K562 (cell line): ENCODE measurements at regions not wholly inside any gene's neighbourhood (a gene's known extent, or its start where the extent isn't known, plus 50 kb on each side); places are given as distances from the start of the nearest gene placed in this dataset.

ENCODE experiments used
- FOXK2 ChIP-seq, 2 experiments: fragments of 450-650 bp; IDR thresholded peaks in 1 of 2; conservative IDR thresholded peaks in 1 of 2; 2 replicates each; pipeline ENCODE4 v1.6.1; 2016; ENCODE audit warnings: low read depth in 2 of 2, mild to moderate bottlenecking in 1 of 2
- LARP7 ChIP-seq: fragments of 450-650 bp; IDR thresholded peaks from 2 replicates; pipeline ENCODE4 v1.6.1; 2016
- MIER1 ChIP-seq: fragments of 450-650 bp; IDR thresholded peaks from 2 replicates; pipeline ENCODE4 v1.6.1; 2016; ENCODE audit warnings: antibody characterized with exemption, mild to moderate bottlenecking, low read depth
- MTA1 ChIP-seq: fragments of 450-650 bp; IDR thresholded peaks from 2 replicates; pipeline ENCODE4 v1.6.1; 2017; ENCODE audit warnings: borderline replicate concordance
- MYBL2 ChIP-seq, 2 experiments: fragments of 450-650 bp in 1 of 2; sonication (generic) in 1 of 2; formaldehyde crosslinking in 1 of 2; IDR thresholded peaks; 2 replicates each; pipeline versions ENCODE4 v1.6.1 to v1.8.1; 2017 to 2022; ENCODE audit warnings: borderline replicate concordance in 1 of 2, inconsistent platforms in 1 of 2, low read depth in 1 of 2, mild to moderate bottlenecking in 1 of 2, missing genetic modification reagents in 1 of 2, moderate library complexity in 1 of 2
- TAL1 ChIP-seq: fragments of 450-650 bp; IDR thresholded peaks from 2 replicates; pipeline ENCODE4 v1.6.1; 2016; ENCODE audit warnings: mild to moderate bottlenecking
- TRIM28 ChIP-seq: fragments of 450-650 bp; IDR thresholded peaks from 2 replicates; pipeline ENCODE4 v1.6.1; 2017
- ZBTB7A ChIP-seq: IDR thresholded peaks from 2 replicates; pipeline ENCODE4 v1.6.1; 2011; ENCODE audit warnings: low read depth, mild to moderate bottlenecking, low read length, moderate library complexity, borderline replicate concordance; ENCODE audit not compliant: control insufficient read depth
- ZC3H11A ChIP-seq: IDR thresholded peaks from 2 replicates; pipeline ENCODE4 v1.6.1; 2012; ENCODE audit warnings: low read depth, low read length, improper control_type of control experiment
- ZFP1 ChIP-seq: fragments of 450-650 bp; formaldehyde crosslinking; IDR thresholded peaks from 2 replicates; pipeline ENCODE4 v1.4.0; 2020; ENCODE audit warnings: mild to moderate bottlenecking, mixed read lengths
- ZNF316 ChIP-seq: fragments of 450-650 bp; IDR thresholded peaks from 2 replicates; pipeline ENCODE4 v1.6.1; 2016
- TF ChIP-seq, protein P1 (sequence below): IDR thresholded peaks from 2 replicates; pipeline ENCODE4 v1.6.1; 2016; ENCODE audit warnings: missing genetic modification characterization, missing compliant biosample characterization
- TF ChIP-seq, protein P2 (sequence below): sonication (generic); formaldehyde crosslinking; IDR thresholded peaks from 2 replicates; pipeline ENCODE4 v1.8.1; 2023; ENCODE audit warnings: missing genetic modification reagents, mild to moderate bottlenecking, borderline replicate concordance
- TF ChIP-seq, protein P3 (sequence below): fragments of 250-450 bp; sonication (Bioruptor Pico); IDR thresholded peaks from 2 replicates; pipeline ENCODE4 v1.8.0; 2021; ENCODE audit warnings: moderate library complexity, mild to moderate bottlenecking, inconsistent platforms
- TF ChIP-seq, protein P4 (sequence below), 2 experiments: IDR thresholded peaks in 1 of 2; conservative IDR thresholded peaks in 1 of 2; 2 replicates each; pipeline ENCODE4 v1.6.1; 2016; ENCODE audit warnings: low read depth in 2 of 2, mild to moderate bottlenecking in 1 of 2, missing compliant biosample characterization in 1 of 2, missing genetic modification characterization in 1 of 2, moderate library complexity in 1 of 2
- TF ChIP-seq, protein P5 (sequence below): fragments of 250-450 bp; sonication (Bioruptor Pico); IDR thresholded peaks from 2 replicates; pipeline ENCODE4 v1.8.0; 2022; ENCODE audit warnings: moderate library complexity, mild to moderate bottlenecking, inconsistent platforms

DNA sequence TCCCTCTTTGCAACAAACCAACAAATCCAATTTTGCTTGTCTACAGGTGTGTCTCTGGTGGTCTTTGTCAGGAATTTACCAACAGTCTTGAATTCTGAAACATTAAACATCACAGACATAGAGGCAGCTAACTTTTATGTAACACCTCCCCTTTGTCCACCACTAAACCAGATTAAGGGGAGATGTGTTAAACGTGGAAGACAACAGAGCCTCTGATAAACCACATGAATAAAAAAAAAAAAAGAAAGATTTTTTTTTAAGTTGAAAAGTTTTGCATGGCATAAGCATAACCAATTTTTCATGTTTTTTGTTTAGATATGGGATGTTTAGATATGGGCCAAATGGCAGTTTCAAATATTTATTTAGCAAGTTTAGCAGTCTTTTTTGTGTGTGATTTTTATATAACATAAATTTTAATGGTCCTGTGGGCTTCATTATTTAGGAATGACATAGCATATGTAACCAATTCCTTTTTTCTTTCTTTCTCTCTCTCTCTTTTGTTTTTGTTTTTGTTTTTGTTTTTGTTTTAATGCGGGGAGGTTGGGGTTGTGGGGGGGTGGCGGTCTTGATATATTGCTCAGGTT, 60.7 kb upstream of the BTN3A2 start (continued):
- TF ChIP-seq ZC3H11A (no peak), TRIM28 (no peak; the same call in 1 of the 2 replicates), MIER1 (peak; percentile 42; the same call in 1 of the 2 replicates), MTA1 (0 out of 2 replicates have a peak, but pooled peaks have one; percentile 41), ZFP1 (CRISPR knock-in tag) (no peak), MYBL2 (IDR thresholded peaks at IDR 0.05; ENCODE audit: low read depth) (0 out of 2 replicates have a peak, but pooled peaks have one; percentile 3), MYBL2 (CRISPR knock-in tag; IDR thresholded peaks at IDR 0.05; ENCODE audit: borderline replicate concordance) (no peak), FOXK2 (conservative IDR thresholded peaks at IDR 0.05 in 1 of 2, IDR thresholded peaks at IDR 0.05 in 1 of 2; ENCODE audit: low read depth in 2 of 2) (peak in 1 of 2 experiments; percentile 39; a peak in 1 of 4 replicates), ZNF316 (no peak), ZBTB7A (no peak), LARP7 (0 out of 2 replicates have a peak, but pooled peaks have one; percentile 17), TAL1 (0 out of 2 replicates have a peak, but pooled peaks have one; percentile 22)
- TF ChIP-seq, protein P1, sequence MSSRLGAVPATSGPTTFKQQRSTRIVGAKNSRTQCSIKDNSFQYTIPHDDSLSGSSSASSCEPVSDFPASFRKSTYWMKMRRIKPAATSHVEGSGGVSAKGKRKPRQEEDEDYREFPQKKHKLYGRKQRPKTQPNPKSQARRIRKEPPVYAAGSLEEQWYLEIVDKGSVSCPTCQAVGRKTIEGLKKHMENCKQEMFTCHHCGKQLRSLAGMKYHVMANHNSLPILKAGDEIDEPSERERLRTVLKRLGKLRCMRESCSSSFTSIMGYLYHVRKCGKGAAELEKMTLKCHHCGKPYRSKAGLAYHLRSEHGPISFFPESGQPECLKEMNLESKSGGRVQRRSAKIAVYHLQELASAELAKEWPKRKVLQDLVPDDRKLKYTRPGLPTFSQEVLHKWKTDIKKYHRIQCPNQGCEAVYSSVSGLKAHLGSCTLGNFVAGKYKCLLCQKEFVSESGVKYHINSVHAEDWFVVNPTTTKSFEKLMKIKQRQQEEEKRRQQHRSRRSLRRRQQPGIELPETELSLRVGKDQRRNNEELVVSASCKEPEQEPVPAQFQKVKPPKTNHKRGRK (tag): peak; percentile 90
- TF ChIP-seq, protein P2, sequence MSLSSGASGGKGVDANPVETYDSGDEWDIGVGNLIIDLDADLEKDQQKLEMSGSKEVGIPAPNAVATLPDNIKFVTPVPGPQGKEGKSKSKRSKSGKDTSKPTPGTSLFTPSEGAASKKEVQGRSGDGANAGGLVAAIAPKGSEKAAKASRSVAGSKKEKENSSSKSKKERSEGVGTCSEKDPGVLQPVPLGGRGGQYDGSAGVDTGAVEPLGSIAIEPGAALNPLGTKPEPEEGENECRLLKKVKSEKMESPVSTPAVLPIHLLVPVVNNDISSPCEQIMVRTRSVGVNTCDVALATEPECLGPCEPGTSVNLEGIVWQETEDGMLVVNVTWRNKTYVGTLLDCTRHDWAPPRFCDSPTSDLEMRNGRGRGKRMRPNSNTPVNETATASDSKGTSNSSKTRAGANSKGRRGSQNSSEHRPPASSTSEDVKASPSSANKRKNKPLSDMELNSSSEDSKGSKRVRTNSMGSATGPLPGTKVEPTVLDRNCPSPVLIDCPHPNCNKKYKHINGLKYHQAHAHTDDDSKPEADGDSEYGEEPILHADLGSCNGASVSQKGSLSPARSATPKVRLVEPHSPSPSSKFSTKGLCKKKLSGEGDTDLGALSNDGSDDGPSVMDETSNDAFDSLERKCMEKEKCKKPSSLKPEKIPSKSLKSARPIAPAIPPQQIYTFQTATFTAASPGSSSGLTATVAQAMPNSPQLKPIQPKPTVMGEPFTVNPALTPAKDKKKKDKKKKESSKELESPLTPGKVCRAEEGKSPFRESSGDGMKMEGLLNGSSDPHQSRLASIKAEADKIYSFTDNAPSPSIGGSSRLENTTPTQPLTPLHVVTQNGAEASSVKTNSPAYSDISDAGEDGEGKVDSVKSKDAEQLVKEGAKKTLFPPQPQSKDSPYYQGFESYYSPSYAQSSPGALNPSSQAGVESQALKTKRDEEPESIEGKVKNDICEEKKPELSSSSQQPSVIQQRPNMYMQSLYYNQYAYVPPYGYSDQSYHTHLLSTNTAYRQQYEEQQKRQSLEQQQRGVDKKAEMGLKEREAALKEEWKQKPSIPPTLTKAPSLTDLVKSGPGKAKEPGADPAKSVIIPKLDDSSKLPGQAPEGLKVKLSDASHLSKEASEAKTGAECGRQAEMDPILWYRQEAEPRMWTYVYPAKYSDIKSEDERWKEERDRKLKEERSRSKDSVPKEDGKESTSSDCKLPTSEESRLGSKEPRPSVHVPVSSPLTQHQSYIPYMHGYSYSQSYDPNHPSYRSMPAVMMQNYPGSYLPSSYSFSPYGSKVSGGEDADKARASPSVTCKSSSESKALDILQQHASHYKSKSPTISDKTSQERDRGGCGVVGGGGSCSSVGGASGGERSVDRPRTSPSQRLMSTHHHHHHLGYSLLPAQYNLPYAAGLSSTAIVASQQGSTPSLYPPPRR: 0 out of 2 replicates have a peak, but pooled peaks have one; percentile 37
- TF ChIP-seq, protein P3, sequence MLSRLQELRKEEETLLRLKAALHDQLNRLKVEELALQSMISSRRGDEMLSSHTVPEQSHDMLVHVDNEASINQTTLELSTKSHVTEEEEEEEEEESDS (CRISPR knock-in tag): no peak
- TF ChIP-seq, protein P4, sequence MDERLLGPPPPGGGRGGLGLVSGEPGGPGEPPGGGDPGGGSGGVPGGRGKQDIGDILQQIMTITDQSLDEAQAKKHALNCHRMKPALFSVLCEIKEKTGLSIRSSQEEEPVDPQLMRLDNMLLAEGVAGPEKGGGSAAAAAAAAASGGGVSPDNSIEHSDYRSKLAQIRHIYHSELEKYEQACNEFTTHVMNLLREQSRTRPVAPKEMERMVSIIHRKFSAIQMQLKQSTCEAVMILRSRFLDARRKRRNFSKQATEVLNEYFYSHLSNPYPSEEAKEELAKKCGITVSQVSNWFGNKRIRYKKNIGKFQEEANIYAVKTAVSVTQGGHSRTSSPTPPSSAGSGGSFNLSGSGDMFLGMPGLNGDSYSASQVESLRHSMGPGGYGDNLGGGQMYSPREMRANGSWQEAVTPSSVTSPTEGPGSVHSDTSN (CRISPR knock-in tag; IDR thresholded peaks at IDR 0.05; ENCODE audit: low read depth): no peak
- TF ChIP-seq, protein P4 (tag; conservative IDR thresholded peaks at IDR 0.05; ENCODE audit: low read depth): peak; percentile 56; the same call in 1 of the 2 replicates
- TF ChIP-seq, protein P5, sequence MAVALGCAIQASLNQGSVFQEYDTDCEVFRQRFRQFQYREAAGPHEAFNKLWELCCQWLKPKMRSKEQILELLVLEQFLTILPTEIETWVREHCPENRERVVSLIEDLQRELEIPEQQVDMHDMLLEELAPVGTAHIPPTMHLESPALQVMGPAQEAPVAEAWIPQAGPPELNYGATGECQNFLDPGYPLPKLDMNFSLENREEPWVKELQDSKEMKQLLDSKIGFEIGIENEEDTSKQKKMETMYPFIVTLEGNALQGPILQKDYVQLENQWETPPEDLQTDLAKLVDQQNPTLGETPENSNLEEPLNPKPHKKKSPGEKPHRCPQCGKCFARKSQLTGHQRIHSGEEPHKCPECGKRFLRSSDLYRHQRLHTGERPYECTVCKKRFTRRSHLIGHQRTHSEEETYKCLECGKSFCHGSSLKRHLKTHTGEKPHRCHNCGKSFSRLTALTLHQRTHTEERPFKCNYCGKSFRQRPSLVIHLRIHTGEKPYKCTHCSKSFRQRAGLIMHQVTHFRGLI: peak; percentile 25; the same call in 1 of the 2 replicates
